ENCODE measurements at regions not wholly inside any gene's neighbourhood (a gene's known extent, or its start where the extent isn't known, plus 50 kb on each side); places are given as distances from the start of the nearest gene placed in this dataset.

DNA sequence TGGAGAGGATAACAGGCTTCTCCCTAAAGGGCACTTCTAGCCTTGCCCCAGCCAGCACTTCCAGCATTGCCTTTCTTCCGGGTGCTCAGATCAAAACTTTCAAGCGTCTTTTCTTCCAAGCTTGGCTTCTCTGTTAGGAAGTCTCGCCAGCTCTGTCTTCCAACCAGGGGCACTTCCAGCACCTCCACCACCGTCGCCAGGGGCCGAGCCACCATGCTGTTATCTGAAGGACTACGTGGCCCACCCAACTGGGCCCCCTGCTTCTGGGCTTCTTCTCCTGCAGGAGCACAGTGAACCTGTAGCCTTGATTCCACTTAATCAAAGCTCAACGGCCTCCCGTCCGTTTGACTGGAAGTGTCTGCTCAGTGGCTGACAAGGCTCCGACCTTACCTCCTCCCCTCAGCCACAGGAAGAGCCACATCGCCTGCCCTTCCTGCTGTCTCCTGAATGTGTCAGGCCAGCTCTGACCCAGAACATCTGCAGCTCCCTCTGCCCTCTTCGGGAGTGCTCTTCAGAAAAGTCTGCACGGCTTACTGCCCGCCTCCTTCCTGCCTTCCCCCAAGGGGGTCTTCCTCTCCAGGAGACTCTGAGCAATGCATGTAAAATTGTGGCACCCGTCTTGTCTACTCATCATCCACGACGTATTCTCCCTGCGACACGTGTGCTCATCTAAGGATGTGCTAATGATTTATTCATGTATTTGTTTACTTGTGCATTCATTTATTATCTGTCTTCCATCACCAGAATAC, 527.0 kb downstream of the CDH26 start:
- Mint-ChIP-seq H3K9me3 (no peaks in the 10 kb centered on the region), H3K4me3 (no peak overlapping the region), H3K27me3 (ENCODE audit: low read depth, poor library complexity) (peaks cover 15% of the 10 kb centered on the region), H3K4me1 (peaks cover 30% of the 10 kb centered on the region), H3K27ac (no peak overlapping the region), H3K36me3 (ENCODE audit: low read depth) (no peaks in the 10 kb centered on the region)
- TF ChIP-seq, protein P1, sequence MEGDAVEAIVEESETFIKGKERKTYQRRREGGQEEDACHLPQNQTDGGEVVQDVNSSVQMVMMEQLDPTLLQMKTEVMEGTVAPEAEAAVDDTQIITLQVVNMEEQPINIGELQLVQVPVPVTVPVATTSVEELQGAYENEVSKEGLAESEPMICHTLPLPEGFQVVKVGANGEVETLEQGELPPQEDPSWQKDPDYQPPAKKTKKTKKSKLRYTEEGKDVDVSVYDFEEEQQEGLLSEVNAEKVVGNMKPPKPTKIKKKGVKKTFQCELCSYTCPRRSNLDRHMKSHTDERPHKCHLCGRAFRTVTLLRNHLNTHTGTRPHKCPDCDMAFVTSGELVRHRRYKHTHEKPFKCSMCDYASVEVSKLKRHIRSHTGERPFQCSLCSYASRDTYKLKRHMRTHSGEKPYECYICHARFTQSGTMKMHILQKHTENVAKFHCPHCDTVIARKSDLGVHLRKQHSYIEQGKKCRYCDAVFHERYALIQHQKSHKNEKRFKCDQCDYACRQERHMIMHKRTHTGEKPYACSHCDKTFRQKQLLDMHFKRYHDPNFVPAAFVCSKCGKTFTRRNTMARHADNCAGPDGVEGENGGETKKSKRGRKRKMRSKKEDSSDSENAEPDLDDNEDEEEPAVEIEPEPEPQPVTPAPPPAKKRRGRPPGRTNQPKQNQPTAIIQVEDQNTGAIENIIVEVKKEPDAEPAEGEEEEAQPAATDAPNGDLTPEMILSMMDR (IDR thresholded peaks at IDR 0.05) = no peak
- no peak for DNase-seq

DNA sequence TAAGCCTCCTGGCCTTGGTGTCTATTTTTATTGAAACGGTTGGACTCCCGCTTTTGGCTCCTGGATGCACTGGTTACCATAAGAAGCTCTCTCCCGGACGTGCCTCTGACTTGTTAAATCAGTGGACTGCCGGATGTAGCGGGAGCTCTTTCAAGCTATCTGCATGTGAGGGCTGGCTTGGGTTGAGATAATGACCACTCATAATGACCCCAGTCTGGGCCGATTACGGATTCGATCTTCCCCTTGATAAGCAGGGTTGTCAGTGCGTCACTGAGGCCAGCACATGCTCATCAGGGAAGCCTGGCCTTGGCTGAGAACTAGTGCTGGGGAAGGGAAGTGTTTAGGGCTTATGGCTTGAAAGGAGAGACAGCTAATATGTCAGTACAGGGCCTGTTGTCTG, 528.1 kb downstream of the CDH26 start:
- DNase-seq = no peak
- H3K27ac Mint-ChIP-seq = no peak overlapping the region
- no peaks in the 10 kb centered on the region for H3K9me3 Mint-ChIP-seq
- TF ChIP-seq, protein P1 (IDR thresholded peaks at IDR 0.05) = no peak
- H3K4me1 Mint-ChIP-seq = peaks cover 39% of the 10 kb centered on the region
- H3K27me3 Mint-ChIP-seq (ENCODE audit: low read depth, poor library complexity) = peaks cover 15% of the 10 kb centered on the region
- no peaks in the 10 kb centered on the region for H3K36me3 Mint-ChIP-seq (ENCODE audit: low read depth)
- no peak overlapping the region for H3K4me3 Mint-ChIP-seq

DNA sequence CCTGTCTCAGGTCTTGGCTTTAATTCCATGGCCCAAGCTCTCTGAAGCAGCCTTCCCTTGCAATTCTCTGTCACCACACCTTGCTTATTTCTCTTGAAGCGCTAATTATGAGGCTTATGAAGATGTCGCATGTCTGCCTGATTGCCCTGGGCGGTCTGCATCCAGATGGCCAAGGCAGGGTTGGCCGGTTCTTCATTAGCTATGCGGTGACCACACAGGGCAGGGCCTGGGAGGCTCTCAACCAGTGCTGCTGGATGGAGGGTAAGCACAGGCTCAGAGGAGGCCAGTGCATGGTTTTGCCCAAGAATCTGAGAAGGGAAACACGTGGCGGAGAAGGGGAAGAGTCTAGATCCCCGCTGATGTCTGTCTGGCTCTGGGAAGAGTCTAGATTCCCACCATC, 528.7 kb downstream of the CDH26 start:
- Mint-ChIP-seq H3K4me3 (no peak overlapping the region), H3K27me3 (ENCODE audit: low read depth, poor library complexity) (peaks cover 15% of the 10 kb centered on the region), H3K9me3 (no peaks in the 10 kb centered on the region), H3K27ac (no peak overlapping the region), H3K4me1 (peaks cover 37% of the 10 kb centered on the region), H3K36me3 (ENCODE audit: low read depth) (no peaks in the 10 kb centered on the region)
- TF ChIP-seq, protein P1 (IDR thresholded peaks at IDR 0.05) = no peak
- no peak for DNase-seq

DNA sequence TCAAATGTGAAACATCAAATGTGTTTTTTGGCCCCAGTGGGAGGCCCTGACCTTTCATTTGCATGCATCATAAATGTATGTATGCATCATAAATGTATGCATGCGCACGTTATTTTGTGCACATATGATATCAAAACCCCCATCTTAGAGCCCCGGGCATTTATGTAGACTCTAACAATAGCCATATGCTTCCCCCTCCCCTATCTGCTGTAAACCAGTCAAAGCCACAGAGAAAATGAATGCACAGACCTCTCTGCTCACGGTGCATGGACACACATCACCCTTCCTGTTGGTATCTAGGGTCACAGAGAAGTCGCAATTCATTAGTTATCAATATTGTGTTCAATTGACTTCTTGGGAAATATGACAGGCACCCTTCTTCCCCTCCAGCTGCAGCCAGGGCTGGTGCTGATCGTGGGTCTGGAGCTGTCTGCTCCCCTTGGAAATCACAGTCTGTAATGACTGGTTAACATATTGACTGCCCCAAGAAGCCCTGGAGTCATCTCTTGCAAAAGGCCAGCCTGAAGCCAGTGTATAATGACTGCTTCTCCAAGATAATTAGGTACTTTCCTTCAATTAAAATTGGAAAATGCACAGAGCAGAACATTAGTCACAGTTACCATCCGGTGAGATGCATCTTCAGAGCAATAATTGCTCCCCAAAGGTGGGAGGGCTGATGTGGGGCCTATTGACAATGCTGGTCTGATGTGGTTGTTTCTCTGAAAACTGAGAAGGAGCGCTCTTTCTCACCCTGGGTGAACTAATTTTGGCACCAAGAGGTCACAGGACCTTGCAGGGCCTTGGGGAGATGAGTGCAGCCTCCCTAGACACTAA, 532.2 kb downstream of the CDH26 start:
- TF ChIP-seq, protein P1 (IDR thresholded peaks at IDR 0.05) = no peak
- Mint-ChIP-seq H3K4me3 (no peak overlapping the region), H3K9me3 (no peaks in the 10 kb centered on the region), H3K36me3 (ENCODE audit: low read depth) (no peaks in the 10 kb centered on the region), H3K27me3 (ENCODE audit: low read depth, poor library complexity) (peaks cover 3% of the 10 kb centered on the region), H3K4me1 (peaks cover 19% of the 10 kb centered on the region), H3K27ac (no peak overlapping the region)
- DNase-seq = no peak

DNA sequence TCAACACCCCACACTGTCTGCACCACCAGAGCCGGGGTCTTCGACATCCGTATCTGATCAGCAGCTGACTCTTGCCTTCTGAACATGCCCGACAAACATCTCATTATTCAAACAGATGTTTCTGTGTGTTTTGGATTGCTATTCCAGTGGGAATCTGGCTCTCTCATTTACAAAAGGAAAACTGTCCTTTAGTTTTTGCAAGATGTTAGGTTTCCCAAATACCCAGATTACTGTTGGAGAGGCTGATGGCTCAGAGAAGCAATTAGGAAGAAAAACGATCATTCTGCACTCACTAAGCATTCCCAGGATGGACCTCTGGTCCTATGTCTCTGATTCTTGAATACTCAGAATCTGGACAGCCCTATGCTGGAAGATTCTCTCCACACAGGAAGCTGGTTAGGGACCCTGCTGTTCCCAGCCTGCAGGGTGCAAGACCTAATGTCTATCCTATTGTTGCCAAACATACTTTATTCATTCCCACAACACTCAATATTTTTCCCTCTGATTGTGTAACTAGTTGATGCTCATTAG, 532.9 kb downstream of the CDH26 start:
- Mint-ChIP-seq H3K9me3 (no peaks in the 10 kb centered on the region), H3K36me3 (ENCODE audit: low read depth) (no peaks in the 10 kb centered on the region), H3K4me3 (no peak overlapping the region), H3K27me3 (ENCODE audit: low read depth, poor library complexity) (peaks cover 3% of the 10 kb centered on the region), H3K27ac (no peak overlapping the region), H3K4me1 (peaks cover 13% of the 10 kb centered on the region)
- TF ChIP-seq, protein P1 (IDR thresholded peaks at IDR 0.05) = no peak
- no peak for DNase-seq
